Tibial nerve (tissue), 4 donors: ENCODE measurements at regions not wholly inside any gene's neighbourhood (a gene's known extent, or its start where the extent isn't known, plus 50 kb on each side); places are given as distances from the start of the nearest gene placed in this dataset.
A peak's percentile ranks its signal among the peaks of the same experiment; 100 is the strongest.

Experiments used
- DNase-seq, 2 donors: peaks; one replicate each; pipeline ENCODE4 v3.0.0-alpha.2; 2019; ENCODE audit warnings: low spot score in 2 of 2
- H3K27ac ChIP-seq, 4 donors: fragments of 200-600 bp; sonication (generic) in 3 of 4; one replicate each; pipeline ENCODE4 v1.5.1; 2017 to 2019; ENCODE audit warnings: mild to moderate bottlenecking in 1 of 4
- H3K27me3 ChIP-seq, 2 donors: fragments of 200-600 bp; sonication (generic) in 1 of 2; one replicate each; pipeline versions ENCODE4 v1.5.1 to v1.6.0; 2017 to 2019
- H3K36me3 ChIP-seq, 3 donors: fragments of 200-600 bp; sonication (generic); one replicate each; pipeline ENCODE4 v1.5.1; 2018 to 2019
- H3K4me1 ChIP-seq, 4 donors: fragments of 200-600 bp; sonication (generic) in 3 of 4; one replicate each; pipeline ENCODE4 v1.5.1; 2017 to 2019
- H3K4me3 ChIP-seq, 4 donors: fragments of 200-600 bp; sonication (generic) in 3 of 4; one replicate each; pipeline ENCODE4 v1.5.1; 2017 to 2019; ENCODE audit warnings: mild to moderate bottlenecking in 1 of 4, moderate library complexity in 1 of 4
- H3K9me3 ChIP-seq, 4 donors: fragments of 200-600 bp; sonication (generic) in 3 of 4; one replicate each; pipeline ENCODE4 v1.5.1; 2017 to 2019
- EP300 ChIP-seq, 2 donors: sonication (generic); formaldehyde crosslinking; IDR thresholded peaks; one replicate each; pipeline ENCODE4 v1.6.1; 2017; ENCODE audit warnings: antibody characterized with exemption in 2 of 2, mild to moderate bottlenecking in 1 of 2
- POLR2A ChIP-seq, 2 donors: fragments of 450-650 bp; IDR thresholded peaks; one replicate each; pipeline ENCODE4 v1.6.1; 2017; ENCODE audit warnings: antibody characterized with exemption in 2 of 2, mild to moderate bottlenecking in 2 of 2, moderate library complexity in 2 of 2
- WGBS, 2 donors: methylation state at CpG; one replicate each; pipeline ENCODE4 v1.1.5; 2018; 5-methylcytosine and 5-hydroxymethylcytosine counted together
- TF ChIP-seq, protein P1 (sequence below), 5 experiments: fragments of 200-600 bp in 3 of 5; fragments of 450-650 bp in 2 of 5; sonication (generic) in 3 of 5; IDR thresholded peaks; one replicate each; pipeline ENCODE4 v1.5.1; 2016 to 2019; ENCODE audit warnings: antibody characterized with exemption in 5 of 5, mild to moderate bottlenecking in 3 of 5, moderate library complexity in 2 of 5

DNA sequence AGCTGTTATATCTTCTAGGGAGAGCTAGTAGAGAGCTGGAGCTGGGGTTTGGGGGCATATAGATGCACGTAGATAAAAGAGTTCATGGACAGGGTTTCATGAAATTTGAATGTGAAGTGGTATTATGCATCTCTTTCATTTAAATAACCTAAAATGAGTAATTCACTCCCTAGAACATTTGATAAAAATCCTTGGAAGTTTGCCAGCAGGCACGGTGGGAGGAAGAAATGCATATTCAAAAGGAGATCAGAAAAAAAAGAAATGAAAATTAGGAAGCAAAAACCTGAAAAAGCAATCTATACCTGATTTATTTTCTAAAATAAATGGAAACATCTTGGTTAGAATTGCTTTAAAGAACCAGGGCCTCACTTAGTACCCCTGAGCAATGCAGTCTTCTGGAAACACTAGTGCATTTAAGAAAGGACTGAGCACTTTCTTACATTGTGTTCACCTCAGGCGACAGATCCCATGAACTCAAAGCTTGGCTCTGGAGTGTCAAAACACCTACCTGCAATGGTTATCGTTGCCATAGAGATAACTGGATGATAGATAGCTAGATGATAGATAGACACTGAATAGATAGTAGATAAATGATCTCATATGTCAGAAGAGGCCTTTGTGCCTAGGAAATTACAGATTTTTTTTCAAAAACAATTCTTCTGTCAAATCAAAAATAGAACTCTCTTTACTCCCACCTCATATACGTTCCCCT, 458.6 kb upstream of the THRB start:
- no peak overlapping the region for H3K4me3 ChIP-seq
- 65 to 67% methylated on average over 5 of the region's 5 CpGs for WGBS, 2 donors
- DNase-seq, result no peak

DNA sequence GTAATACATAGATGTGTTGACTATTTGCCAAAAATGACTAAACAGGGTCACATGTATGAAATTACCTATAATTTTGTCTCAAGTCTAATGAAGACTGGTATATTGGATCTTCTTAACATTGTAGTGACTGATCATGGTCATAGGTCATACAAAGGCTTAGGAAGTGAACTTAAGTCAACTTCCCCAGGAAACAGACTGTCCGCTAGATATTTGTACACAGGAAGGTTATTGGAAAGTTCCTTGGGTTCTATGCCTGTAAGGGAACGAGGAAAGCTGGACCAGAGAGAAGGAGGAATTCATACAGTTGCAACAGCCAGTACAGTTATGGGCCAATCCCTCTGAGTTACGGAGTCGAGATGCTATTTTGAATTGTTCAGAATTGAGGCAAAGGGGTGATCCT, 462.0 kb upstream of the THRB start:
- H3K27me3 ChIP-seq, result no peaks in the 10 kb centered on the region
- H3K27ac ChIP-seq, result no peak overlapping the region
- no peak overlapping the region for H3K4me3 ChIP-seq
- no peak for TF ChIP-seq POLR2A (IDR thresholded peaks at IDR 0.05)
- no peaks in the 10 kb centered on the region for H3K4me1 ChIP-seq
- no peak for DNase-seq
- no peaks in the 10 kb centered on the region for H3K36me3 ChIP-seq
- 81 to 87% methylated on average over 4 of the region's 4 CpGs for WGBS, 2 donors
- H3K9me3 ChIP-seq, result peaks cover 0 to 9% (median 0%) of the 10 kb centered on the region in 4 donors

More for the DNA sequence above, 458.6 kb upstream of the THRB start:
- Histone ChIP-seq H3K27ac (no peak overlapping the region), H3K9me3 (no peaks in the 10 kb centered on the region), H3K4me1 (no peaks in the 10 kb centered on the region), H3K36me3 (no peaks in the 10 kb centered on the region), H3K27me3 (no peaks in the 10 kb centered on the region)
- TF ChIP-seq, protein P1, sequence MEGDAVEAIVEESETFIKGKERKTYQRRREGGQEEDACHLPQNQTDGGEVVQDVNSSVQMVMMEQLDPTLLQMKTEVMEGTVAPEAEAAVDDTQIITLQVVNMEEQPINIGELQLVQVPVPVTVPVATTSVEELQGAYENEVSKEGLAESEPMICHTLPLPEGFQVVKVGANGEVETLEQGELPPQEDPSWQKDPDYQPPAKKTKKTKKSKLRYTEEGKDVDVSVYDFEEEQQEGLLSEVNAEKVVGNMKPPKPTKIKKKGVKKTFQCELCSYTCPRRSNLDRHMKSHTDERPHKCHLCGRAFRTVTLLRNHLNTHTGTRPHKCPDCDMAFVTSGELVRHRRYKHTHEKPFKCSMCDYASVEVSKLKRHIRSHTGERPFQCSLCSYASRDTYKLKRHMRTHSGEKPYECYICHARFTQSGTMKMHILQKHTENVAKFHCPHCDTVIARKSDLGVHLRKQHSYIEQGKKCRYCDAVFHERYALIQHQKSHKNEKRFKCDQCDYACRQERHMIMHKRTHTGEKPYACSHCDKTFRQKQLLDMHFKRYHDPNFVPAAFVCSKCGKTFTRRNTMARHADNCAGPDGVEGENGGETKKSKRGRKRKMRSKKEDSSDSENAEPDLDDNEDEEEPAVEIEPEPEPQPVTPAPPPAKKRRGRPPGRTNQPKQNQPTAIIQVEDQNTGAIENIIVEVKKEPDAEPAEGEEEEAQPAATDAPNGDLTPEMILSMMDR (IDR thresholded peaks at IDR 0.05), result no peak
- no peak for TF ChIP-seq POLR2A (IDR thresholded peaks at IDR 0.05)
- no peak for TF ChIP-seq EP300 (IDR thresholded peaks at IDR 0.05)

DNA sequence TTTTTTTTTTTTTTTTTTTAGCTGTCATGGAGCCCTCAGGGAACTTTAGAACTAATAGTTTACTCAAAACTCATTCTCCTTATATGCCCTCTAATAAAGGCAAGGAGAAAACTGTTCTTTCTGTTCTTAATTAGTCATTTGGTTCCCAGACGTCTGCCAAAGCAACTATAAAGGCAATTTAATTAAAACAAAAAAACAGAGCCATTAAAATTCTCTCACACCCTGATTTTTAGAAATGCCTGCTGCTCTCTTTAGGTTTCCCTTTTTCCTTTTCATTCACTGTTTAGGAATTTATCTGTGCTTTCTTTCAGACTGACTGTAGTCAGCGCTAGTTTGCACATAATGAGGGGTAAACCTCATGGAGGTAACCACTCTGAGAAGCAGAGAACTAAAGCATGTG, 463.6 kb upstream of the THRB start:
- Histone ChIP-seq H3K9me3 (peaks cover 0 to 9% (median 0%) of the 10 kb centered on the region in 4 donors), H3K27me3 (no peaks in the 10 kb centered on the region), H3K4me1 (no peaks in the 10 kb centered on the region), H3K27ac (no peak overlapping the region), H3K4me3 (no peak overlapping the region), H3K36me3 (no peaks in the 10 kb centered on the region)
- WGBS, 2 donors, result 59 to 71% methylated on average over 2 of the region's 2 CpGs
- TF ChIP-seq EP300 (IDR thresholded peaks at IDR 0.05) (no peak), POLR2A (IDR thresholded peaks at IDR 0.05) (no peak)
- TF ChIP-seq, protein P1 (IDR thresholded peaks at IDR 0.05), result no peak
- no peak for DNase-seq

DNA sequence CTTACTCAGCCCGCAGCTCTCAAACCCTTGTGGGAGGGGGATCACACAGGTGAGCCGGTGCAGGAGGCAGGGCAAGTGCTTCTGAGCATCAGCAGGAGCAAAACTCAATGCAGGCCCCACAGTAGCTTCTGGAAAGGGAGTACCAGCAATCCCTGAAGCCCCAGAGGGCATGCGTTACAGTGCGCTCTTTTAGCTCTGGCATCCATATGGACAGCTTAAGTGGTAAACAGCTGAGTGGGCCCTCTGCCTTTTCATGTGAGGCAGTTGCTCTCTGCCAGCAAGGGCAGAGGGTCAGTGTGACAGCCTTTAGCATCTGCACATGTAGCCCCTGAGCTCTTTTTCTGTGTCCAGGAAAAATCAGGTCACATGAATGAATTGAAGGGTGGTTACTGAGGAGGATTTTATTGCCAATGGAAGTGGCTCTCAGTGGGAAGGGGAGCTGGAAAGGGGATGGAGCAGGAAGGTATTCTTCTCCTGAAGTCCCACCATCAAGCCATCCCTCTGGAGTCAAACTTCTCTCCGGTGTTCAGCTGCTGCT, 464.3 kb upstream of the THRB start:
- Histone ChIP-seq H3K4me1 (no peaks in the 10 kb centered on the region), H3K9me3 (peaks cover 0 to 9% (median 0%) of the 10 kb centered on the region in 4 donors), H3K27ac (no peak overlapping the region), H3K27me3 (no peaks in the 10 kb centered on the region), H3K36me3 (no peaks in the 10 kb centered on the region), H3K4me3 (no peak overlapping the region)
- WGBS, 2 donors, result 89 to 95% methylated on average over 4 to 5 of the region's 5 CpGs
- DNase-seq, result no peak
- no peak for TF ChIP-seq POLR2A (IDR thresholded peaks at IDR 0.05)

DNA sequence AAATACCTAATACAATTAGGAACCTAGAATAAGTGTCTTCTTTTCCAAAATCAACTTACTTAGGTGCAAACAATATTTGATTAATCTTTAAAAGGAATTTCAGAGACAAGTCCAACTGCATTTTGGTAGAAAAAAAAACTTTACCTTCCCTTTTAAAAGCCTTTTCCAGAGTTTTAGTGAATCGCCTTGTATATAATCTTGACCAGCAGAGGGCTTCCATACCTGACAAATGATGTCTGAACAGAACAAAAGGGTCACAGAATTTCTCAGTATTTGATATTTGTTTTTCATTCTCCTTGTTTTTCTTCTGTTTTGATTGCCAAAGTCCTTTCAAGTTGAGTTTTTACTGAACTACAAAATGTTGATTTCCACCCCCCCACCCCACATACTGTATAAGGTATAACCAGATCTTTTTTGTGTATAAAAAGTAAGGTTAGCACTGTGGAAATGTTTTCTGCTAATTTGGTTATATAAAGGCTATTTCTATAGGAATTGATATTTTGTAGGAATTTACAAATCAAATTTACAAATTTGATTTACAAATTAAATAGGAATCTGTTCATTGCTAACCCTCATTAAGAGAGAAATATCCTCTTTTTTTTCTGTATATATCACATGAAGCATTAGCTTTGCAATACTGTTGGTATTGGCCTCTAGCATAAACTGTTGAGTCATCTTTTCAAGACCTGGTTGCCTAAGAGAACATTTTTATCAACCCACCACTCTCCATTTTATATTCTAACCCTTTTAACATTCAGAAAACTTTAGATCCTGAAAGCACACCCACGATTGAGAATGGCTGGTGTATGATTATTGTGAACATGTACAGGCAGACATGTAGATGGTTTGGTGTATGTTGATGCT, 464.1 kb upstream of the RARB start:
- Histone ChIP-seq H3K27ac (no peak overlapping the region), H3K36me3 (no peaks in the 10 kb centered on the region), H3K4me3 (no peak overlapping the region), H3K27me3 (no peaks in the 10 kb centered on the region), H3K4me1 (no peaks in the 10 kb centered on the region), H3K9me3 (peaks cover 0 to 6% (median 0%) of the 10 kb centered on the region in 4 donors)
- no peak for DNase-seq
- TF ChIP-seq EP300 (IDR thresholded peaks at IDR 0.05), result no peak
- TF ChIP-seq, protein P1 (IDR thresholded peaks at IDR 0.05), result peak; percentile 19 to 52 (median 36)
- 63 to 65% methylated on average over 2 of the region's 2 CpGs for WGBS, 2 donors
